ENCODE measurements at regions not wholly inside any gene's neighbourhood (a gene's known extent, or its start where the extent isn't known, plus 50 kb on each side); places are given as distances from the start of the nearest gene placed in this dataset.

DNA sequence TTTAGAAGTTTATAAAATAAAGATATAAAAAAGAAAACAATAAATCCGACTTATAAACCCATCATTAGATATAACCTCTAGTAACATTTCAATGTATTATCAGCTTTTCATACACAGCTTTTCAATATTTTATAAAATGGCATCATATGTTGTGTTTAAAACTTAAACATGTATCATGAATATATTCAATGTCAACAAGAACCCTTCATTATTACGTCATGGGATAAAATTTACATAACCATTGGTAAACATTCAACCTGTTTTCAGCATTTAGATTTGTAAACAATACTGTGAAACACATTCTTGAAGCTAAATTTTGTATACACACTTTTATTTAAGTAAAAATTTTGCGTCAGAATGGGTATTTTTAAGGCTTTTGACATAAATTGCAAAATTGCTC lies 153.4 kb upstream of the SOX14 start:
- DNase-seq, result no peak
- H3K9me3 ChIP-seq (ENCODE audit: control insufficient read depth in 4 of 4, insufficient read depth in 3 of 4, low read length in 3 of 4), result no peaks in the 10 kb centered on the region
- no peak overlapping the region for H3K27ac ChIP-seq (ENCODE audit: low read depth in 1 of 2, low read length in 1 of 2)
- no peak for ATAC-seq (ENCODE audit: insufficient read depth, low FRiP score)
- H3K27me3 ChIP-seq (ENCODE audit: control insufficient read depth in 3 of 3, insufficient read depth in 3 of 3, low read length in 2 of 3), result no peaks in the 10 kb centered on the region
- 77 to 81% methylated on average over 3 of the region's 3 CpGs for WGBS, 2 donors
- H3K36me3 ChIP-seq (ENCODE audit: control insufficient read depth in 4 of 4, insufficient read depth in 4 of 4, low read length in 4 of 4), result no peaks in the 10 kb centered on the region
- no peak overlapping the region for H3K9ac ChIP-seq (ENCODE audit: insufficient read depth in 1 of 2, low read length in 2 of 2)
- TF ChIP-seq, protein P1, sequence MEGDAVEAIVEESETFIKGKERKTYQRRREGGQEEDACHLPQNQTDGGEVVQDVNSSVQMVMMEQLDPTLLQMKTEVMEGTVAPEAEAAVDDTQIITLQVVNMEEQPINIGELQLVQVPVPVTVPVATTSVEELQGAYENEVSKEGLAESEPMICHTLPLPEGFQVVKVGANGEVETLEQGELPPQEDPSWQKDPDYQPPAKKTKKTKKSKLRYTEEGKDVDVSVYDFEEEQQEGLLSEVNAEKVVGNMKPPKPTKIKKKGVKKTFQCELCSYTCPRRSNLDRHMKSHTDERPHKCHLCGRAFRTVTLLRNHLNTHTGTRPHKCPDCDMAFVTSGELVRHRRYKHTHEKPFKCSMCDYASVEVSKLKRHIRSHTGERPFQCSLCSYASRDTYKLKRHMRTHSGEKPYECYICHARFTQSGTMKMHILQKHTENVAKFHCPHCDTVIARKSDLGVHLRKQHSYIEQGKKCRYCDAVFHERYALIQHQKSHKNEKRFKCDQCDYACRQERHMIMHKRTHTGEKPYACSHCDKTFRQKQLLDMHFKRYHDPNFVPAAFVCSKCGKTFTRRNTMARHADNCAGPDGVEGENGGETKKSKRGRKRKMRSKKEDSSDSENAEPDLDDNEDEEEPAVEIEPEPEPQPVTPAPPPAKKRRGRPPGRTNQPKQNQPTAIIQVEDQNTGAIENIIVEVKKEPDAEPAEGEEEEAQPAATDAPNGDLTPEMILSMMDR (IDR thresholded peaks at IDR 0.05; ENCODE audit: control extremely low read depth, extremely low read depth), result no peak
- no peaks in the 10 kb centered on the region for H3K4me1 ChIP-seq (ENCODE audit: control insufficient read depth in 5 of 5, insufficient read depth in 5 of 5, low read length in 5 of 5)
- no peak overlapping the region for H3K4me3 ChIP-seq

DNA sequence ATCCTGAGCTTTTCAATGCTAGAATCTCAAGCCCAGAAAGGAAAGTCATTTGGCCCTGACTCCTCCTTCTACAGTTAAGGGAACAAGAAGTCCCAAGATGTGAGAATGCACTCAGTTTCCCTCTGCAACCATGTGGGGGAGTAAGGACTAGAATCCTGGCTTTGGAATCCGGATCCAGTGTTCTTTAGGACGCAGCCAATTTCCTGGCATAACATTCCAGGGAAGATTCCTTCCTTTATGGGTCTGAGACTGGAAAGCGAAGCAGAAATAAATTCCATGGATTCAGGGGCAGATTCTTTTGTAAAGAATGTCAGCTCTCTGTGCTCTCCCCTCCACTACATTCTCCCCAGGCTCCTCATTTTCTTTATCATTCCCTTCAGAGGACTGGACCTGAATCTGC lies 151.8 kb upstream of the SOX14 start:
- Histone ChIP-seq H3K27me3 (ENCODE audit: control insufficient read depth in 3 of 3, insufficient read depth in 3 of 3, low read length in 2 of 3) (no peaks in the 10 kb centered on the region), H3K9me3 (ENCODE audit: control insufficient read depth in 4 of 4, insufficient read depth in 3 of 4, low read length in 3 of 4) (no peaks in the 10 kb centered on the region), H3K4me1 (ENCODE audit: control insufficient read depth in 5 of 5, insufficient read depth in 5 of 5, low read length in 5 of 5) (no peaks in the 10 kb centered on the region), H3K4me3 (no peak overlapping the region), H3K27ac (ENCODE audit: low read depth in 1 of 2, low read length in 1 of 2) (no peak overlapping the region), H3K36me3 (ENCODE audit: control insufficient read depth in 4 of 4, insufficient read depth in 4 of 4, low read length in 4 of 4) (no peaks in the 10 kb centered on the region), H3K9ac (ENCODE audit: insufficient read depth in 1 of 2, low read length in 2 of 2) (no peak overlapping the region)
- WGBS, 2 donors, result 12 to 20% methylated on average over 3 of the region's 3 CpGs
- DNase-seq (no peak), ATAC-seq (ENCODE audit: insufficient read depth, low FRiP score) (no peak)
- TF ChIP-seq, protein P1 (IDR thresholded peaks at IDR 0.05; ENCODE audit: control extremely low read depth, extremely low read depth), result no peak

DNA sequence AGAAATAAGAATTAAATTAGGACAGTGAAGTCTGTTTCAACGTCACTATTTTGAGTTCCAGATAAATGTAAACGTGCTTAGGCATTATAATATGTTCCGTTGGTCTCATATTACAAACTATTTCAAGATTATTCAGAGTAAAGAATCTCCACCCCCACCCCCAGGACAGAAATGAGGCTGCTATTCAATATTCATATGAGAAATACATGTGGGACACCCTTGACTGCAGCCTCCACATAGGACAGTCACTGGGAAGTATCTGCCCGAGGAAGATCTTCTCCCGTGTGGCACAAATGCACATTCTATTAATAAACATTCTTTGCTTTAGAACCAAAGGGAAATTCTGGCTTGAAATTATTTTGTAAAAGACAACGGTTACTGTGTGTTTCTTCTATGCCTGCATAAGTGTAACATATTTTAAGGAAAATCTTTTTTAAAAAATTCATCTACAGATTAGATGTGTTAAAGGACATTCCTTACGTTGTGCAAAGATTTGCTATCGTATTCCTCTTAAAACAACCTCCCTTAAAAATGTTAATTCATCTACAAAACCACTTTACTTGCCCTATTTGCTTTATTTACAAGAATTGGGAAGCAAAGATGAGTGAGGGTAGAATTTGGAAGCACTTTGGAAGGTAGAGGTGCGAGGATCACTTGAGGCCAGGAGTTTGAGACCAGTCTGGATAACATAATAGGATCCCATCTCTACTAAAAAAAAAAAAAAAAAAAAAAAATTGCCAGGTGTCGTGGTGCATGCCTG lies 148.3 kb upstream of the SOX14 start:
- WGBS, 2 donors, result 69 to 80% methylated on average over 10 of the region's 10 CpGs
- H3K9me3 ChIP-seq (ENCODE audit: control insufficient read depth in 4 of 4, insufficient read depth in 3 of 4, low read length in 3 of 4), result no peaks in the 10 kb centered on the region
- ATAC-seq (ENCODE audit: insufficient read depth, low FRiP score), result no peak

More for the DNA sequence above, 148.3 kb upstream of the SOX14 start:
- Histone ChIP-seq H3K27me3 (ENCODE audit: control insufficient read depth in 3 of 3, insufficient read depth in 3 of 3, low read length in 2 of 3) (no peaks in the 10 kb centered on the region), H3K4me1 (ENCODE audit: control insufficient read depth in 5 of 5, insufficient read depth in 5 of 5, low read length in 5 of 5) (no peaks in the 10 kb centered on the region), H3K4me3 (no peak overlapping the region), H3K36me3 (ENCODE audit: control insufficient read depth in 4 of 4, insufficient read depth in 4 of 4, low read length in 4 of 4) (no peaks in the 10 kb centered on the region), H3K27ac (ENCODE audit: low read depth in 1 of 2, low read length in 1 of 2) (no peak overlapping the region), H3K9ac (ENCODE audit: insufficient read depth in 1 of 2, low read length in 2 of 2) (no peak overlapping the region)
- TF ChIP-seq, protein P1 (IDR thresholded peaks at IDR 0.05; ENCODE audit: control extremely low read depth, extremely low read depth), result no peak
- no peak for DNase-seq

All from lung (tissue), 11 donors.